Esophagus muscularis mucosa (tissue), 4 donors: ENCODE measurements at regions not wholly inside any gene's neighbourhood (a gene's known extent, or its start where the extent isn't known, plus 50 kb on each side); places are given as distances from the start of the nearest gene placed in this dataset.

Experiments
- DNase-seq: peaks from one replicate; pipeline ENCODE4 v3.0.0-alpha.2; 2017; ENCODE audit errors: extremely low spot score
- H3K27ac ChIP-seq, 4 donors: fragments of 200-600 bp; sonication (generic); replicated peaks in 1 of 4; 1 replicate in 3 of 4; 2 replicates in 1 of 4; pipeline ENCODE4 v1.5.1; 2016 to 2019; ENCODE audit warnings: mild to moderate bottlenecking in 1 of 4
- H3K27me3 ChIP-seq, 4 donors: fragments of 200-600 bp; sonication (generic); one replicate each; pipeline versions ENCODE4 v1.5.1 to v1.6.0; 2016 to 2019
- H3K36me3 ChIP-seq, 4 donors: fragments of 200-600 bp; sonication (generic); one replicate each; pipeline ENCODE4 v1.5.1; 2016 to 2019
- H3K4me1 ChIP-seq, 4 donors: fragments of 200-600 bp; sonication (generic); one replicate each; pipeline ENCODE4 v1.5.1; 2016 to 2019
- H3K4me3 ChIP-seq, 4 donors: fragments of 200-600 bp; sonication (generic); 1 replicate in 2 of 4; 2 replicates in 2 of 4; pipeline ENCODE4 v1.5.1; 2016 to 2019; ENCODE audit warnings: mild to moderate bottlenecking in 4 of 4, moderate library complexity in 1 of 4
- H3K9me3 ChIP-seq, 4 donors: fragments of 200-600 bp; sonication (generic); 1 replicate in 3 of 4; 2 replicates in 1 of 4; pipeline ENCODE4 v1.5.1; 2016 to 2019
- EP300 ChIP-seq: sonication (generic); formaldehyde crosslinking; IDR thresholded peaks from one replicate; pipeline ENCODE4 v1.6.1; 2017; ENCODE audit warnings: antibody characterized with exemption
- POLR2A ChIP-seq: fragments of 450-650 bp; IDR thresholded peaks from one replicate; pipeline ENCODE4 v1.6.1; 2017; ENCODE audit warnings: antibody characterized with exemption, moderate library complexity, mild to moderate bottlenecking, low read depth
- POLR2AphosphoS5 ChIP-seq, 2 donors: sonication (generic); formaldehyde crosslinking; IDR thresholded peaks; one replicate each; pipeline ENCODE4 v1.6.1; 2017; ENCODE audit warnings: antibody characterized with exemption in 2 of 2
- WGBS: methylation state at CpG from one replicate; pipeline ENCODE4 v1.1.5; 2018; 5-methylcytosine and 5-hydroxymethylcytosine counted together
- intact Hi-C: fragments of 100-400 bp; cut with DNase I; formaldehyde crosslinking; loops from one replicate; pipeline ENCODE4 v1.15.1; 2023
- TF ChIP-seq, protein P1 (sequence below), 3 experiments: fragments of 200-600 bp in 2 of 3; fragments of 450-650 bp in 1 of 3; sonication (generic) in 2 of 3; IDR thresholded peaks; one replicate each; pipeline ENCODE4 v1.5.1; 2017 to 2019; ENCODE audit warnings: antibody characterized with exemption in 3 of 3, mild to moderate bottlenecking in 2 of 3, moderate library complexity in 1 of 3

DNA sequence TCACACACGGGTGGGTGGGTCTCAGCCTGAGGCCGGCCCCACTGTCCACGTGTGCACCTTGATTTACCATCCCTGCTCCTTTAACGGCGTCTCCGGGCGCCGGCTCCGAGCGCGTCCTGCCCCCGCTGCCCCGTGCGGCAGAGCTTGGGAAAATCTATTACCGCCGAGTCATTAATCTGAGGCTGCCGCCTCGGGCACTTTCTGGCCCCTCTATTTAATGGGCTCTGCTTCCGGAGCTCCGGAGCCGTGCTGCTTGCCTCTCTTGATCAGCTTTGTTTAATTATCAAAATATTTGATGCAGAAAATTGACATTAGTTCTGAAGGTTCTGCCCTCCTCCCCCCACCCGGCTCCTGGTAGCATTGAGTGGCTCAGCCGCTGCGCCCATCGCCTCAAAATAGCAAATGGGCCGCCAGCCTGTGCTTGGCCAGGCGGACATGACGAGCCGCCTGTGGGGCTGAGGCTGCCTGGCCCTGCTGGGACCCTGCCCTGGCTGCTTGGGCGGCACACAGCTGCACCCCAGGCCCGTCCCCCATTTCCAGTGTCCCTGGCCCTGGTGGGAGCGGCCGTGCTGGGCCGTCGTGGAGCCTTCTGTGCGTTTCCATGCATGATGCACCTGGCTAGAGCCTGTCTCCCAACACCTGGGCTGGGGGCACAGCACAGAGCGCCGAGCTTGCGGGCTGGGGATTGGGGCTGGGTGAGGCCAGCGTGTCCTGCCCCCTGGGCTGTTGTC lies 81.6 kb upstream of the TTC34 start:
- intact Hi-C loops = no loop called here
- no peak overlapping the region for H3K27ac ChIP-seq
- H3K27me3 ChIP-seq = peaks cover 0 to 67% (median 0%) of the 10 kb centered on the region in 4 donors
- TF ChIP-seq POLR2AphosphoS5 (IDR thresholded peaks at IDR 0.05) = no peak
- TF ChIP-seq POLR2A = no peak
- TF ChIP-seq, protein P1, sequence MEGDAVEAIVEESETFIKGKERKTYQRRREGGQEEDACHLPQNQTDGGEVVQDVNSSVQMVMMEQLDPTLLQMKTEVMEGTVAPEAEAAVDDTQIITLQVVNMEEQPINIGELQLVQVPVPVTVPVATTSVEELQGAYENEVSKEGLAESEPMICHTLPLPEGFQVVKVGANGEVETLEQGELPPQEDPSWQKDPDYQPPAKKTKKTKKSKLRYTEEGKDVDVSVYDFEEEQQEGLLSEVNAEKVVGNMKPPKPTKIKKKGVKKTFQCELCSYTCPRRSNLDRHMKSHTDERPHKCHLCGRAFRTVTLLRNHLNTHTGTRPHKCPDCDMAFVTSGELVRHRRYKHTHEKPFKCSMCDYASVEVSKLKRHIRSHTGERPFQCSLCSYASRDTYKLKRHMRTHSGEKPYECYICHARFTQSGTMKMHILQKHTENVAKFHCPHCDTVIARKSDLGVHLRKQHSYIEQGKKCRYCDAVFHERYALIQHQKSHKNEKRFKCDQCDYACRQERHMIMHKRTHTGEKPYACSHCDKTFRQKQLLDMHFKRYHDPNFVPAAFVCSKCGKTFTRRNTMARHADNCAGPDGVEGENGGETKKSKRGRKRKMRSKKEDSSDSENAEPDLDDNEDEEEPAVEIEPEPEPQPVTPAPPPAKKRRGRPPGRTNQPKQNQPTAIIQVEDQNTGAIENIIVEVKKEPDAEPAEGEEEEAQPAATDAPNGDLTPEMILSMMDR (IDR thresholded peaks at IDR 0.05) = no peak
- TF ChIP-seq EP300 = no peak
- H3K4me3 ChIP-seq = no peak overlapping the region
- H3K36me3 ChIP-seq = no peaks in the 10 kb centered on the region
- H3K9me3 ChIP-seq = no peaks in the 10 kb centered on the region
- no peak for DNase-seq
- 67% methylated on average over 12 of the region's 40 CpGs for WGBS
- no peaks in the 10 kb centered on the region for H3K4me1 ChIP-seq

- no peak overlapping the region for H3K4me3 ChIP-seq
- no peaks in the 10 kb centered on the region for H3K4me1 ChIP-seq
- H3K27ac ChIP-seq = no peak overlapping the region
- H3K9me3 ChIP-seq = no peaks in the 10 kb centered on the region
- TF ChIP-seq POLR2AphosphoS5 (IDR thresholded peaks at IDR 0.05) = no peak
- no peak for TF ChIP-seq EP300
- TF ChIP-seq, protein P1 (IDR thresholded peaks at IDR 0.05) = no peak
- TF ChIP-seq POLR2A = no peak
- H3K27me3 ChIP-seq = peaks cover 0 to 70% (median 0%) of the 10 kb centered on the region in 4 donors
- 87% methylated on average over 12 of the region's 16 CpGs for WGBS
- no peaks in the 10 kb centered on the region for H3K36me3 ChIP-seq
- DNase-seq = no peak
- intact Hi-C loops = no loop called here
These were observed 83.5 kb upstream of the TTC34 start for GRCh38 chr1:2885001-2885400.

DNA sequence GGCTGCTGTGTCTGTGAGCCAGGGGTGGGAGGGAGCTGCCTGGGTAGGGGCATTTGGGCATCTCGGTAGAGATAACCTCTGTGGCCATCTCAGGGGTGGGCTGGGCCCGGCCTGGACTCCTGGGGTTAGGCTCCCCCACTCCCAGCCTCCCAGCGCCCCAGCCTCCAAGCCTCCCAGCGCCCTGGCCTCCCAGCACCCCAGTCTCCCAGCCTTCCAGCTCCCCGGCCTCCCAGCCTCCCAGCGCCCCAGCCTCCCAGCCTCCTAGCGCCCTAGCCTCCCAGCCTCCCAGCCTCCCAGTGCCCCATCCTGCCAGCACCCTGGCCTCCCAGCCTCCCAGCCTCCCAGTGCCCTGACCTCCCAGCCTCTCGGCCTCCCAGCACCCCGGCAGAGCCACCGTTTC lies 85.1 kb upstream of the TTC34 start:
- intact Hi-C loops = no loop called here
- H3K36me3 ChIP-seq = no peaks in the 10 kb centered on the region
- no peak for TF ChIP-seq POLR2A
- no peak for TF ChIP-seq POLR2AphosphoS5 (IDR thresholded peaks at IDR 0.05)
- TF ChIP-seq, protein P1 (IDR thresholded peaks at IDR 0.05) = no peak
- TF ChIP-seq EP300 = no peak
- DNase-seq = no peak
- WGBS = 89% methylated on average over 9 of the region's 10 CpGs
- H3K4me1 ChIP-seq = no peaks in the 10 kb centered on the region
- no peak overlapping the region for H3K4me3 ChIP-seq
- H3K9me3 ChIP-seq = no peaks in the 10 kb centered on the region
- H3K27me3 ChIP-seq = peaks cover 0 to 72% (median 0%) of the 10 kb centered on the region in 4 donors
- no peak overlapping the region for H3K27ac ChIP-seq

GRCh38 chr1:2887941-2888855 lies 86.7 kb upstream of the TTC34 start:
- 66% methylated on average over 5 of the region's 28 CpGs for WGBS
- Histone ChIP-seq H3K36me3 (no peaks in the 10 kb centered on the region), H3K4me3 (no peak overlapping the region), H3K9me3 (no peaks in the 10 kb centered on the region), H3K27ac (no peak overlapping the region), H3K27me3 (peaks cover 0 to 71% (median 0%) of the 10 kb centered on the region in 4 donors), H3K4me1 (no peaks in the 10 kb centered on the region)
- DNase-seq = no peak
- TF ChIP-seq, protein P1 (IDR thresholded peaks at IDR 0.05) = no peak
- TF ChIP-seq POLR2A (no peak), POLR2AphosphoS5 (IDR thresholded peaks at IDR 0.05) (no peak), EP300 (no peak)
- intact Hi-C loops = no loop called here
